HFFc6 (cell line): ENCODE measurements at regions not wholly inside any gene's neighbourhood (a gene's known extent, or its start where the extent isn't known, plus 50 kb on each side); places are given as distances from the start of the nearest gene placed in this dataset.

Source experiments
- DNase-seq: peaks from one replicate; pipeline ENCODE4 v3.0.0-alpha.2; 2018
- H3K27ac Mint-ChIP-seq: 2 replicates; pipeline ENCODE4 v1.8.0; 2020; ENCODE audit warnings: mild to moderate bottlenecking, mixed read lengths
- H3K27me3 Mint-ChIP-seq: 2 replicates; pipeline ENCODE4 v1.8.0; 2021; ENCODE audit warnings: mild to moderate bottlenecking, moderate library complexity, mixed read lengths; ENCODE audit not compliant: insufficient read depth
- H3K36me3 Mint-ChIP-seq: 2 replicates; pipeline ENCODE4 v1.8.0; 2021; ENCODE audit warnings: low read depth, mixed read lengths
- H3K4me1 Mint-ChIP-seq: 2 replicates; pipeline ENCODE4 v1.8.0; 2020; ENCODE audit warnings: low read depth, mixed read lengths
- H3K4me3 Mint-ChIP-seq: 2 replicates; pipeline ENCODE4 v1.8.0; 2020; ENCODE audit warnings: mild to moderate bottlenecking, moderate library complexity, mixed read lengths
- H3K9me3 Mint-ChIP-seq: 2 replicates; pipeline ENCODE4 v1.8.0; 2020; ENCODE audit warnings: mild to moderate bottlenecking, mixed read lengths
- TF ChIP-seq, protein P1 (sequence below): fragments of 200-600 bp; sonication (generic); IDR thresholded peaks from 2 replicates; pipeline ENCODE4 v1.5.0; 2021; ENCODE audit warnings: antibody characterized with exemption, mild to moderate bottlenecking

DNA sequence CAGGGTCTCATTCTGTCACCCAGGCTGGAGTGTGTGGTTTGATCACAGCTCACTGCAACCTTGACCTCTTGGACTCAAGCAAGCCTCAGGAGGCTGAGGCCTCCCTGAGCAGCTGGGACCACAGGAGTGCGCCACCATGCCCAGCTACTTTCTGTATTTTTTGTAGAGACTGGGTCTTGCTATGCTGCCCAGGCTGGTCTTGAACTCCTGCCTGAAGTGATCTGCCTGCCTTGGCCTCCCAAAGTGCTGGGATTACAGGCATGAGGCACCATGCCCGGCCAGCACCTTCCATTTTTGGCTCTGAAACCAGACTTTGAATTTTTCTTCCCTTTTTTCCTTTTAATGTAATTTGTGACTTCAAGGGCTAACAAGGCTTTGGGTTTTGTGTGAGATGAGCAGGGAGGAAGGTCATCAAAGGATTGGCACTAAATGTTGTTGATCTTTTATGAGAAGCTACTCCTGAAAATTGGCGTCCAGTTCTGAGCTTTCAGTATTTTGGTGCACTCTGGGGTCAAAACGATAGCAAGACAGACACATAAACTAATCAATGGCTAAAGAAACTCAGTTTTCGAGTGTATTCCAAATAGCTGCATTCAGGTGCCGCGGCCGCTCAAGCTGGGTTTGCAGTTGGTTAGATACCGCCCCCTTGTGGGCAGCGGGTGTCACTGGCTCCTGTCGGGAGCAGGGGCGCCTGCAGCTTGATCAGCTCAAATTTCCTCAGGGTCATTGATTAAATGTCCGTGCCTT is 51.9 kb upstream of the CLMP start:
- DNase-seq = peak; percentile 65
- Mint-ChIP-seq H3K27ac (no peak overlapping the region), H3K9me3 (no peaks in the 10 kb centered on the region), H3K4me1 (peaks cover 50% of the 10 kb centered on the region), H3K4me3 (peak overlapping the region; percentile 52), H3K27me3 (no peaks in the 10 kb centered on the region; the same call in 1 of the 2 replicates), H3K36me3 (no peaks in the 10 kb centered on the region)
- TF ChIP-seq, protein P1, sequence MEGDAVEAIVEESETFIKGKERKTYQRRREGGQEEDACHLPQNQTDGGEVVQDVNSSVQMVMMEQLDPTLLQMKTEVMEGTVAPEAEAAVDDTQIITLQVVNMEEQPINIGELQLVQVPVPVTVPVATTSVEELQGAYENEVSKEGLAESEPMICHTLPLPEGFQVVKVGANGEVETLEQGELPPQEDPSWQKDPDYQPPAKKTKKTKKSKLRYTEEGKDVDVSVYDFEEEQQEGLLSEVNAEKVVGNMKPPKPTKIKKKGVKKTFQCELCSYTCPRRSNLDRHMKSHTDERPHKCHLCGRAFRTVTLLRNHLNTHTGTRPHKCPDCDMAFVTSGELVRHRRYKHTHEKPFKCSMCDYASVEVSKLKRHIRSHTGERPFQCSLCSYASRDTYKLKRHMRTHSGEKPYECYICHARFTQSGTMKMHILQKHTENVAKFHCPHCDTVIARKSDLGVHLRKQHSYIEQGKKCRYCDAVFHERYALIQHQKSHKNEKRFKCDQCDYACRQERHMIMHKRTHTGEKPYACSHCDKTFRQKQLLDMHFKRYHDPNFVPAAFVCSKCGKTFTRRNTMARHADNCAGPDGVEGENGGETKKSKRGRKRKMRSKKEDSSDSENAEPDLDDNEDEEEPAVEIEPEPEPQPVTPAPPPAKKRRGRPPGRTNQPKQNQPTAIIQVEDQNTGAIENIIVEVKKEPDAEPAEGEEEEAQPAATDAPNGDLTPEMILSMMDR = peak; percentile 99

DNA sequence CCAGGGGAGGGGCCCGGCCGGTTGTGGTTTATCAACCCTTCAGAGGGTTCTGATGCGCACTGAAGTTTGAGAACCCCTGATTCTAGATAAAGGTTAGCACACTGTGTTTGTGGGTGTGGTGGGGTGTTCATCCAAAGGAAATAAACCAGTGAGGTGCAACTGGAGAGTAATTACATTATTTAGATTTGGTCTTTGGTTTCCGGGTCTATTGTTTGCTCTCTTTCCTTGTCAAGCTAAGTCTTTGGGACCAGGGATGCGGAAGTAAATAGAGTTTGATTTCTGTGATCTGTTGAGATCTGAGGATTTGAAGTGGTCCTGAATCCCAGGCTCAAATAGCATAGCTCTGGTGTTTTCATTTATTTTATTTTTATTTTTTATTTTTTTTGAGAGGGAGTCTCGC is 50.5 kb upstream of the CLMP start:
- TF ChIP-seq, protein P1 = no peak
- Mint-ChIP-seq H3K4me3 (no peak overlapping the region), H3K36me3 (no peaks in the 10 kb centered on the region), H3K27me3 (no peaks in the 10 kb centered on the region; the same call in 1 of the 2 replicates), H3K9me3 (no peaks in the 10 kb centered on the region), H3K27ac (no peak overlapping the region), H3K4me1 (peaks cover 51% of the 10 kb centered on the region)
- DNase-seq = no peak
